GM23248 (cell line): ENCODE measurements at regions not wholly inside any gene's neighbourhood (a gene's known extent, or its start where the extent isn't known, plus 50 kb on each side); places are given as distances from the start of the nearest gene placed in this dataset.

Source experiments
- DNase-seq: peaks from one replicate; pipeline ENCODE4 v3.0.0-alpha.2; 2015
- H2AFZ ChIP-seq: fragments of 200-600 bp; sonication (generic); 2 replicates; pipeline ENCODE4 v1.6.1; 2016; ENCODE audit warnings: antibody characterized with exemption
- H3F3A ChIP-seq: fragments of 200-600 bp; sonication (generic); 2 replicates; pipeline ENCODE4 v1.6.1; 2016; ENCODE audit warnings: mild to moderate bottlenecking, antibody characterized with exemption, mixed run types; ENCODE audit not compliant: insufficient read depth
- H3K27ac ChIP-seq: fragments of 200-600 bp; sonication (generic); 2 replicates; pipeline ENCODE4 v1.5.1; 2016; ENCODE audit warnings: mild to moderate bottlenecking
- H3K27me3 ChIP-seq: fragments of 200-600 bp; sonication (generic); replicated peaks from 2 replicates; pipeline ENCODE4 v1.6.1; 2016; ENCODE audit warnings: mild to moderate bottlenecking; ENCODE audit not compliant: insufficient read depth
- H3K36me3 ChIP-seq: fragments of 200-600 bp; sonication (generic); 2 replicates; pipeline ENCODE4 v1.6.1; 2016; ENCODE audit warnings: low read depth, mild to moderate bottlenecking
- H3K4me1 ChIP-seq: fragments of 200-600 bp; sonication (generic); 2 replicates; pipeline ENCODE4 v1.6.1; 2016; ENCODE audit warnings: mild to moderate bottlenecking; ENCODE audit not compliant: insufficient read depth
- H3K4me2 ChIP-seq: fragments of 200-600 bp; sonication (generic); one replicate; pipeline ENCODE4 v1.6.1; 2016; ENCODE audit warnings: mild to moderate bottlenecking; ENCODE audit not compliant: unreplicated experiment
- H3K4me3 ChIP-seq: fragments of 200-600 bp; sonication (generic); 2 replicates; pipeline ENCODE4 v1.5.1; 2016; ENCODE audit warnings: mild to moderate bottlenecking
- H3K79me2 ChIP-seq: fragments of 200-600 bp; sonication (generic); 2 replicates; pipeline ENCODE4 v1.6.1; 2016; ENCODE audit warnings: mild to moderate bottlenecking; ENCODE audit not compliant: insufficient read depth
- H3K9ac ChIP-seq: fragments of 200-600 bp; sonication (generic); 2 replicates; pipeline ENCODE4 v1.6.1; 2016; ENCODE audit warnings: mild to moderate bottlenecking
- H3K9me2 ChIP-seq: fragments of 200-600 bp; sonication (generic); 2 replicates; pipeline ENCODE4 v1.6.1; 2016; ENCODE audit warnings: mixed run types, mild to moderate bottlenecking, moderate library complexity; ENCODE audit not compliant: insufficient read depth
- H3K9me3 ChIP-seq: fragments of 200-600 bp; sonication (generic); one replicate; pipeline ENCODE4 v1.6.1; 2017; ENCODE audit warnings: low read depth
- H4K20me1 ChIP-seq: fragments of 200-600 bp; sonication (generic); 2 replicates; pipeline ENCODE4 v1.6.0; 2016; ENCODE audit not compliant: insufficient read depth
- EZH2 ChIP-seq: fragments of 200-600 bp; sonication (generic); IDR thresholded peaks from 2 replicates; pipeline ENCODE4 v1.6.1; 2018; ENCODE audit warnings: antibody characterized with exemption, mild to moderate bottlenecking; ENCODE audit not compliant: insufficient read depth, poor library complexity, severe bottlenecking
- EZH2phosphoT487 ChIP-seq: fragments of 200-600 bp; sonication (generic); IDR thresholded peaks from 2 replicates; pipeline ENCODE4 v1.6.1; 2018; ENCODE audit warnings: antibody characterized with exemption, moderate library complexity, mild to moderate bottlenecking, low read depth; ENCODE audit not compliant: insufficient read depth
- WGBS, 2 experiments: methylation state at CpG; one replicate each; pipeline ENCODE4 v1.1.6; 2015 to 2017; ENCODE audit warnings: low lambda C conversion rate in 2 of 2, low coverage in 1 of 2; ENCODE audit errors: missing lambda C conversion rate in 2 of 2; 5-methylcytosine and 5-hydroxymethylcytosine counted together
- in situ Hi-C: fragments of 300-500 bp; cut with MboI; formaldehyde crosslinking; loops from 2 replicates; pipeline ENCODE4 v1.15.0; 2020

DNA sequence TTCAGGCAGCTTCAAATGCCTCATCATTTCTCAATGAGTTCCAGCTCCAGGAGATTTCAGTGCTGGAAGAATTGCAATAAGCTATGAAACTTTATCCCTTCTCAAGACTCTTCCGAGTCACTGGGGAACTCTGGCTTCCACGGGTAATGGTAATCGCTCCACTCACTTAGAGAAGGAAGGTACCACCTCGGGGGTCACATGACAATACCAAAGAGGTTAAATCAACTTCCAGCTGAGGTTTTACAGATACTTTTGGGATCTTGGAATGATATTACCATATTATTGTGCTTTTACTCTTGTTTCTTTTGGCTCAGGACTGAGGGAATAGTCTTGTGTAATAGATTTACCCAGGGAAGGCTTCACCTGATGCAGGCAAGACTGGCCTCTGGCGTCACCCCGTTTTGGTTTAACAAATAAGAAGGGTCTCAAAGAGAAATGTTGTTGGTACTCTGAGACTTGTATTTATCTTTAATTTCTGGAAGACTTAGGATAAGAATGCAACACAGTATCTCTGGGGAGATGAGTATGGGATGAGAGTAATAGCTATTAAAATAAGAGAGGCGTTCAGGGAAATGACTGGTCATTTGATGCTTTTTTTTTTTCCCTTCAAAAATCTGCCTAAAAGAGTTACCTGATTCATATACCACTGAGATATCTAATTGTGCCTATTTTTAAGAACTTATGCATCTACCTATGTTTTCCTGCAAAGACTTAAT lies 316.9 kb upstream of the ZEB2 start:
- Histone ChIP-seq H3K4me1 (peaks cover 37% of the 10 kb centered on the region), H3K36me3 (no peaks in the 10 kb centered on the region), H4K20me1 (no peaks in the 10 kb centered on the region), H3K79me2 (no peaks in the 10 kb centered on the region), H3K4me3 (peak overlapping the region; percentile 31; the same call in 1 of the 2 replicates), H3K9me2 (no peaks in the 10 kb centered on the region), H3K9ac (peak overlapping the region; percentile 25; the same call in 1 of the 2 replicates), H3K4me2 (peak overlapping the region; percentile 58), H3F3A (peaks cover 34% of the 10 kb centered on the region), H3K27ac (peak overlapping the region; percentile 59), H2AFZ (peak overlapping the region; percentile 44), H3K9me3 (no peaks in the 10 kb centered on the region), H3K27me3 (no peaks in the 10 kb centered on the region)
- peak; percentile 69 for DNase-seq
- 46 to 55% methylated on average over 7 of the region's 7 CpGs for WGBS, 2 experiments
- TF ChIP-seq EZH2 (no peak), EZH2phosphoT487 (no peak)
- in situ Hi-C loops, result no loop called here

DNA sequence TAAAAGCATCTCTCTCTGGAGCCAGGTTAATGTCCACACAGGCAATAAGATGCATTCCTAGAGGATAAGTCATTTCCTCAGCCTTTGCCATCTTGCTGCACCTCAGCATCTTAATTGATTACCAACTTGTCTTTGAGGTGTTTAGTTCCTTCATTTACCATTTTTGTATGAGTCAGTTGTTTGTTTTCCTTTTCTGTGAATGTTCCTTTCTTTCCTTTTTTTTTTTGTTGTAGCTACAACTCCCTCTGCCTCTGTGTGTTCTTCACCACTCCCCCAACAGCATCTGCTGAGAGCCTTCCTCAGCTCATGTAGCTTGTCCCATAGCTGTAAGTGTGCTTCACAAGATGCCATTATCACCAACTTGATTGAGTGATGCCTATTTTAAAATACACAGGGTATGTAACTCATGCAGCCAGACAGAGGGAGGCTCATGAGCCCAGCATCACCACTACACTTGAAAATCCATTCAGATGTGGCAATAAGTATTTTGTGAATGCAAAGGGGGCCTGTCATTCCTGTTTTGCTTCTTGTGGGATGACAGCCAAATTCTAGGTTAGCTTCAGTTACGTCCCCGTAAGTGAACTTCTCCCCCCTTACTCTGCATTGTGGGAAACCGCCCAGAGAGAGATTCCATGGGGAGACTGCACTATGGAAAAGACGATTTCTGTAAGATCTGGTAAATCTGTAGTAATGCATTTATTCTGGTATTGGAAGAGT lies 315.9 kb upstream of the ZEB2 start:
- Histone ChIP-seq H4K20me1 (no peaks in the 10 kb centered on the region), H3K36me3 (no peaks in the 10 kb centered on the region), H3K9me2 (no peaks in the 10 kb centered on the region), H3K4me1 (peaks cover 38% of the 10 kb centered on the region), H3K4me2 (peak overlapping the region; percentile 30), H3K4me3 (peak overlapping the region; percentile 24; the same call in 1 of the 2 replicates), H3K27ac (peak overlapping the region; percentile 74), H3F3A (peaks cover 34% of the 10 kb centered on the region), H3K9ac (peak overlapping the region; percentile 51; the same call in 1 of the 2 replicates), H2AFZ (no peak overlapping the region; the same call in 1 of the 2 replicates), H3K79me2 (no peaks in the 10 kb centered on the region), H3K9me3 (no peaks in the 10 kb centered on the region), H3K27me3 (no peaks in the 10 kb centered on the region)
- TF ChIP-seq EZH2 (no peak), EZH2phosphoT487 (no peak)
- WGBS, 2 experiments, result 95 to 96% methylated on average over 4 of the region's 4 CpGs
- peak; percentile 24 for DNase-seq
- in situ Hi-C loops, result no loop called here

- H3K79me2 ChIP-seq, result no peaks in the 10 kb centered on the region
- 13 to 15% methylated on average over 5 of the region's 5 CpGs for WGBS, 2 experiments
- H4K20me1 ChIP-seq, result no peaks in the 10 kb centered on the region
- H3K27ac ChIP-seq, result peak overlapping the region; percentile 74
- H3K36me3 ChIP-seq, result no peaks in the 10 kb centered on the region
- TF ChIP-seq EZH2 (no peak), EZH2phosphoT487 (no peak)
- H3K4me2 ChIP-seq, result peak overlapping the region; percentile 30
- H3K4me1 ChIP-seq, result peaks cover 43% of the 10 kb centered on the region
- H3F3A ChIP-seq, result peaks cover 34% of the 10 kb centered on the region
- H2AFZ ChIP-seq, result peak overlapping the region; percentile 56
- no peaks in the 10 kb centered on the region for H3K9me2 ChIP-seq
- H3K9me3 ChIP-seq, result no peaks in the 10 kb centered on the region
- H3K4me3 ChIP-seq, result peak overlapping the region; percentile 24; the same call in 1 of the 2 replicates
- DNase-seq, result peak; percentile 79
- H3K27me3 ChIP-seq, result no peaks in the 10 kb centered on the region
- peak overlapping the region; percentile 51; the same call in 1 of the 2 replicates for H3K9ac ChIP-seq
- in situ Hi-C loops, result no loop called here
Measured at GRCh38 chr2:144834998-144835633, 315.2 kb upstream of the ZEB2 start.

DNA sequence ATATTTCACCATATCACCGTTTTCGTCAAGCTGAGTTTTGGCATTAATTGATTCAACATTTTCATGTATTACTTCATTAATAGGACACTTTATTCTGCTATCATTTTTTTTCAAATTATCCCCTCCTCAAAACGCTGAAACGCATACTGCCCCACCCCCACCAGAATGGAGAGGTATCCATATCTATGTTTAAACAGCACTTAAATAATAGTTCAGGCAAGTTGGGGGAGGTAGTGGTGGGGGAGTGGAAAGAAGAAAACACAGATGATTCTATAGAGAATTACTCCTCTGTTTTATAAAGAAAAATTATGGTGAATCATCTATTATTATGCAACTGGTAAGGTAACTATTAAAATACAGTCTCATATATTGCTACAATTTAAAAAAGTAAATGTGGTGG lies 314.4 kb upstream of the ZEB2 start:
- DNase-seq, result peak; percentile 23
- Histone ChIP-seq H3K27me3 (no peaks in the 10 kb centered on the region), H3K9me2 (no peaks in the 10 kb centered on the region), H4K20me1 (no peaks in the 10 kb centered on the region), H2AFZ (no peak overlapping the region), H3F3A (peaks cover 34% of the 10 kb centered on the region), H3K27ac (peak overlapping the region; percentile 74), H3K4me3 (no peak overlapping the region), H3K36me3 (no peaks in the 10 kb centered on the region), H3K79me2 (no peaks in the 10 kb centered on the region), H3K4me1 (peaks cover 43% of the 10 kb centered on the region), H3K4me2 (peak overlapping the region; percentile 30), H3K9ac (no peak overlapping the region), H3K9me3 (no peaks in the 10 kb centered on the region)
- 48% methylated on average over 4 of the region's 4 CpGs for WGBS, 2 experiments
- in situ Hi-C loops, result no loop called here
- TF ChIP-seq EZH2phosphoT487 (no peak), EZH2 (no peak)
